ENCODE measurements at regions not wholly inside any gene's neighbourhood (a gene's known extent, or its start where the extent isn't known, plus 50 kb on each side); places are given as distances from the start of the nearest gene placed in this dataset.

DNA sequence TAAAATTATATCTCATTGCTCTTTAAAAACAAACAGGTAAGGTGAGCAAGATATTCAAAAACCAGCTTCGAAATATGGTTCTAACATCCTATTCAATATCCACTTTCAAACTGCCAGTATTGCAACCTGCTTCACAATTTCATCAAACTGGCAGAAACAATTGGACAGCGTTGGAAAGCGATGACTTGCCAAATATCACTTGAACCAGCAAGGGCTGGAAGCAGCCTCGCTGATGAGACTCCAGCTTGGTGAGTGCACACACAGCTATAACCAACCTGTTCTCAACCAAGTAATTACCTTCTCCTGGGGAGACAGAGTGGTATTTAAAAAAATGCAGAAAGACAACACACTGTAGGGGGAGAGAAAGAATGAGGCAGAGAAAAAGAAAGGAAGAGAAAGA, 155.8 kb upstream of the RAI2 start:
- TF ChIP-seq, protein P1, sequence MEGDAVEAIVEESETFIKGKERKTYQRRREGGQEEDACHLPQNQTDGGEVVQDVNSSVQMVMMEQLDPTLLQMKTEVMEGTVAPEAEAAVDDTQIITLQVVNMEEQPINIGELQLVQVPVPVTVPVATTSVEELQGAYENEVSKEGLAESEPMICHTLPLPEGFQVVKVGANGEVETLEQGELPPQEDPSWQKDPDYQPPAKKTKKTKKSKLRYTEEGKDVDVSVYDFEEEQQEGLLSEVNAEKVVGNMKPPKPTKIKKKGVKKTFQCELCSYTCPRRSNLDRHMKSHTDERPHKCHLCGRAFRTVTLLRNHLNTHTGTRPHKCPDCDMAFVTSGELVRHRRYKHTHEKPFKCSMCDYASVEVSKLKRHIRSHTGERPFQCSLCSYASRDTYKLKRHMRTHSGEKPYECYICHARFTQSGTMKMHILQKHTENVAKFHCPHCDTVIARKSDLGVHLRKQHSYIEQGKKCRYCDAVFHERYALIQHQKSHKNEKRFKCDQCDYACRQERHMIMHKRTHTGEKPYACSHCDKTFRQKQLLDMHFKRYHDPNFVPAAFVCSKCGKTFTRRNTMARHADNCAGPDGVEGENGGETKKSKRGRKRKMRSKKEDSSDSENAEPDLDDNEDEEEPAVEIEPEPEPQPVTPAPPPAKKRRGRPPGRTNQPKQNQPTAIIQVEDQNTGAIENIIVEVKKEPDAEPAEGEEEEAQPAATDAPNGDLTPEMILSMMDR (conservative IDR thresholded peaks at IDR 0.05; ENCODE audit: low read depth, low read length): no peak
- H3K4me3 ChIP-seq (ENCODE audit: low read depth, low read length): no peak overlapping the region
- DNase-seq (ENCODE audit: low read depth): no peak

DNA sequence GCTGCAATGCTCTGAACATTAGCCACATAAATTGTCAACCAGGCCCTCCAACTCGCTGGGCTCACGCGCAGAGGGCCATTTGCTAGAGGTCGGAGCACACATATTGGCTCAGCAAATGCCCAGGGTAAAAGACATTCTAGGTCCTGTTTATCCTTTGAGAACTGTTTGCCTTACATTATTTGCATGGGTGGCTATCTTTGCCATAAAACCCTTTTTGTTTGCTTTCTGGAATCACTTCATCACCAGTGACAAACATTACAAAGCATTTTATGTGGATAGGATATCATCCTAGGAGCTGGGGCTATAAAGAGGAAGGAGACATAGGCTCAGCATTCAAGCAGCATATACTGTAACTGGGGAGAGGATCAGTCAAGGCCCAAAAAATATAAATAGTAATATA, 149.2 kb upstream of the RAI2 start:
- TF ChIP-seq, protein P1 (conservative IDR thresholded peaks at IDR 0.05; ENCODE audit: low read depth, low read length): no peak
- H3K4me3 ChIP-seq (ENCODE audit: low read depth, low read length): no peak overlapping the region
- DNase-seq (ENCODE audit: low read depth): no peak

DNA sequence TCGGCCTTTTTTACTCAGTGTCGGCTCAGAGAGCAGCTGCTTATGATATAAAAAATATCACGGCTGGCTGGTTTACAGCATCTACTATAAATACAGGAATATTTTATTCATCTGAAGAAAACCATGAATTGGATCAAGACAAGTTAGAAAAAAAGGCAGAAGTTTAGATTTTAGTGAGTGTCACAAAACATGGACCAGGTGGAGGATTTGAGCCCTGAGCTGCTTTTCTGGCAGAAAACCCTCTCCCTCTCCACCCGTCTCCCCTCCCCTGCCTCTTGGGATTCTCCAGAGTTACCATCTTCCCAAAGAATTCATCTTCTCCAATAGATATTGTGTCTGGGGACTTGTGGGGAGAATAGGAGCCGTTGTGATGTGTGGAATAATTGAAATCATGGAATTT, 142.8 kb upstream of the RAI2 start:
- no peak for DNase-seq (ENCODE audit: low read depth)
- TF ChIP-seq, protein P1 (conservative IDR thresholded peaks at IDR 0.05; ENCODE audit: low read depth, low read length): no peak
- H3K4me3 ChIP-seq (ENCODE audit: low read depth, low read length): no peak overlapping the region

DNA sequence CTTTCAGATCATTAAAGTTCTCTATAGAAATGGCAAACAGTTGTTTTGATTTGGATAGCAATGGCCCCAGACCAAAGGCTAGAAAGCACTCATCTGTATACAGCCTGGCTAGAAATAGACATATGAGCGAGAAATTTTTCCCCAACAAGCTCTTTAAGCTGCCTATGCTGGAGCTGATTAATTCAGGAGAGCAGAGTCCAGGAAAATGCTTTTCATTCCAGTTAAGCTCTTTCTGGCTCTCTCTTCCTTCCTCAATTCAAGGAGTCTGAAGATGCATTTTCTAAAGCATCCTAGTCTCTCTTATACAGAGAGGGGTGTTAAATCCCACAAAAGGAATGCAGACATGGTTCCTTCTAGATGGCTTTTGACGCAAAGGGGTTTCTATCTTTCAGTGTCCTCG, 141.7 kb upstream of the RAI2 start:
- no peak for DNase-seq (ENCODE audit: low read depth)
- H3K4me3 ChIP-seq (ENCODE audit: low read depth, low read length): no peak overlapping the region
- TF ChIP-seq, protein P1 (conservative IDR thresholded peaks at IDR 0.05; ENCODE audit: low read depth, low read length): no peak

DNA sequence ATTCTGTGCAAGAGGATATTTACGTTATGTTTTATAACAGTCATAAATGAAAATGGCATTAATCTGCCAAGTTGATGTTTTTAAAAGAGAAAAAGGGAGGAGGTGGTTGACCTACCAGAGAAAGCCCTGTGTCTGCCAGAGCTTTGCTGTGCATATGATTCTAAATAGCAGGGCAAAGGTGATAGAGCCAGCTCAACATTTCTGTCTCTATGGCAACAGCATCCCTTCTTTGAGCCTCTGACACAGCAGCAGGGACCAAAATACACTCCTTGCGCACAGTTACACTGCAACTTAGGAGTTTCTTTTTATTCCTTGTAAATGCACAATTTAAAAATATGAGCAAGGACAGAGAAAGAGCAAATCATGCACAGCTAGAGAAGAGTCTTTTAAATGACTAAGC, 133.3 kb upstream of the RAI2 start:
- no peak for DNase-seq (ENCODE audit: low read depth)
- TF ChIP-seq, protein P1 (conservative IDR thresholded peaks at IDR 0.05; ENCODE audit: low read depth, low read length): no peak
- H3K4me3 ChIP-seq (ENCODE audit: low read depth, low read length): no peak overlapping the region

DNA sequence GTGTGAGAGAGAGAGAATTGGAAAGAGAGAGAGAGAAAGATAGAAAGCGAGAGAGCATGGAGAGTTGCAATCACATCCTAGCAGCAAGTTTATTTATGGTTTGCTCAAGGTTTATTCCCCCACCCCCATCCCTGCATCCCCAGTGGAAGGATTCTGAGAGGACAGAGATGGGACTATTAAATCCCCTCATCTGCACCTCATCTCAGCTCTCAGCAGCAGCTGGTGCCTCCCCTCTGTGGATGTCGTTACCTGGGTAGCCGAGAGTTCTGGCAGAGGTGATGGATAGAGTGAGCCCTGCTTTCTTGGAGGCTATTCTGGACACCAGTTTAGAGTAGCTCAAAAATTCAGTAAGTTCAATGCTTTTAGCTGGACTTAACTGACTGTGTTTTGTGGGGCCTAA, 132.0 kb upstream of the RAI2 start:
- DNase-seq (ENCODE audit: low read depth): no peak
- no peak overlapping the region for H3K4me3 ChIP-seq (ENCODE audit: low read depth, low read length)
- TF ChIP-seq, protein P1 (conservative IDR thresholded peaks at IDR 0.05; ENCODE audit: low read depth, low read length): no peak

DNA sequence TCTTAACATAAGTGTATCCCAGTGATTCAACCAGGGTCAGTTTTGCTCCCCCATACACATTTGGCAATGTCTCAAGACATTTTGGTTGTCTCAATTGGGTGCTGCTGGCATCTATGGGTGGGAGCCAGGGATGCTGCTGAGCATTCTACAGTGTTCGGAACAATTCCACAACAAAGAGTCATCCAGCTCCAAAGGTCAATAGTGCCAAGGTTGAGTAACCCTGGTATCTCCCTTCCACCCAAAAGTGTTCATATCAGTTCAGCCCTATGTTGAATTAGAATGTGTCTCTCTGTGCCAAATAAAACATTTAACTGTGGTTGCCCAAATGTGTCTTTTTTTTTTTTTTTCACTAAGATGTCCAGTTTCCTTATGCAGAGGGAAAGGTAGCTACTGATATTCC, 129.4 kb upstream of the RAI2 start:
- DNase-seq (ENCODE audit: low read depth): no peak
- TF ChIP-seq, protein P1 (conservative IDR thresholded peaks at IDR 0.05; ENCODE audit: low read depth, low read length): no peak
- no peak overlapping the region for H3K4me3 ChIP-seq (ENCODE audit: low read depth, low read length)

Data from choroid plexus epithelial cell (primary cell).